DMS114 treated with DMSO at 0.1 percent for 48 hours (cell line): ENCODE measurements at regions not wholly inside any gene's neighbourhood (a gene's known extent, or its start where the extent isn't known, plus 50 kb on each side); places are given as distances from the start of the nearest gene placed in this dataset.
"Not testable (repeated sequence)": the region's sequence is repeated elsewhere in the genome, so short reads cannot be mapped to it uniquely, and the experiment has no call there.

Experiments used
- DNase-seq: peaks from one replicate; lab custom pipeline; 2025; ENCODE audit not compliant: unreplicated experiment; lab: John Stamatoyannopoulos, UW

DNA sequence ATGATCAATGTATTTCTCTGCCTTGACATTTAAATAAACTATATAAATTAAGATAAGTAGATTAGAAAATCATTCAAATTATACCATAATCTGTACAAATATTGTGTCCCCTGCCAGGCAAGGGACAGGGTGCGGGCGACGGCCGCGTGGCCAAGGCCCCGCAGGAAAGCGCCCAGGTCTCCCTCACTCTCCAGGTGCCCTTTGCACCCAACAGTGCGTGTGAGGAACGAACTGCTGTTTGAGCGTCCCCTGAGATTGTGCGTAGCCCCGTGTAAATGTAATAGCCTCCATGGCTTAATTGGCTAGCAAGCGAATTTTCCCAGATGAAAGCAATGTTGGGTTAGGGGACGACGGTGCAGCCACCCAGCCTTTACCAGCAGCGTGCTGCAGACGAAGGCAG, 161.4 kb downstream of the SYT15 start:
- DNase-seq: not testable (repeated sequence)

DNA sequence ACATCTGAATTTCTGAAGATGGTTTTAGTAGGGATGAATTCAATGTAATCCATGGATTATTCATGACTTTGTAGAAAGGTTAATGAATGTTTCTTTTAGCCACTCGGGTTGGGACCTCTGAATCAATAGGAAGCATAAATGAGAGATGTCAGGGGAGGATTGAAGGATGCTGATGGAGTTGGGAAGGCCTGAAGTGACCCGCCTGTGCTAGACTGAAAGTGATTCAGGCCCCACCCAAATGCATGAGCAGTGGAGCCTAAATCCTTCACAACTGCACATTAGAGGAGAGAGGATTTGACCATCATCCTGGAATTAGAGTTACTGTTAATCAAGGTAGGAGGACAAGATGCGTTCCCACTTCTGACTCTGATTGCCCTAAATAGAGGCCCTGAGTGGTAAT, 162.2 kb upstream of the PTPN20 start:
- not testable (repeated sequence) for DNase-seq

DNA sequence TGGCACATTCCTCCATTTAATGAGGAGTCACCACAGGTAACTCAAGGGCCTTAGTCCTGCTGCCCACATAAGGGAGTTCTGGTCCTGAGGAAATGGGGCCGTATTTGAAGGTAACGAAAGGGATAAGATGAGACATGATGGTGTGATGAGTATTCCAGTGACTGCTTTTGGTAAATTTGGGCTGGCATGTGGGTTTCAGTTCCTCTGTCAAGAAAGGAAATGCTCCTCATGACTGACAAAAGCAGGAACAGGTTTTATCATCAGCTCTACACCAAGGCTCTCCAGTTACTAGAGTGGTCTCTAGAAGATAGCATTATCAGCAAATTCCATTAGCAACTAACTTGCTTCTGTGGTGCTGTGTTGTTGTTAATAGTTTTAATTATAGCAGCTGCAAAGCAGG, 161.8 kb upstream of the PTPN20 start:
- not testable (repeated sequence) for DNase-seq

DNA sequence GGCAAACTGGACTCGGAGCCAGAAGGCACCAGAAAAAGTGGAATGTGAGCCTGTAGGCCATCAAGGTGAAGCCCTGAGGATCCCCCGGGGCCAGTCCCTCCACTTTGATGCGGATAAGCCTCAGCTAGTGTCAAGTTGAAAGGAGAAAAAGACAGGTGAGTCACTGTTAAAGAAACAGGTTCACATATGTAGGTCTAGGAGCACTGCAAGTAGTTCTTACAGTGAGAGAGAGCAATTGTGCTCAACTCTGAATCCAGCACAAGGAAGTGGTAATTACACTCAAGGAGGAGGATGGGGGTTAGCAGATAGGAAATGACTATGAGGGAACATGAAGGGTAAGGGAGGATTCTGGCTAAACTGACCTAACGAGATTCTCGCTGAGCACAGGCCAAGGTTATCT, 157.5 kb upstream of the PTPN20 start:
- DNase-seq: not testable (repeated sequence)

DNA sequence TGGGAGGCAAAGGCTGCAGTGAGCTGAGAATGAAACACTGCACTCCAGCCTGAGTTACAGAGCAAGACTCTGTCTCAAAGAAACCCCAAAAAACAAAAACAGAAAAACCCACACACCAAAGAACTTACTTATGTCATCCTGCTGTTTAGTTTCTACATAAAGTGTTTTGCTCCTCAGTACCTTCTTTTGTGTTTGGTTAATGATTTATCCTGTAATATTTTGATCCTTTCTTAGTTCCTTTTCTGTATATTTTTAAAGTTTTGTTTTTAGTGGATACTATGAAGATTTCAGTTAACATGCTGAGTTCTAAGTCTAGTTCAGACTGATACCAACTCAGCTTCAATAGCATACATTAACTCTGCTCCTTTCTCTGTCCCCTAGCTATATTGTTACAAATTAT, 149.8 kb upstream of the PTPN20 start:
- DNase-seq: not testable (repeated sequence)

DNA sequence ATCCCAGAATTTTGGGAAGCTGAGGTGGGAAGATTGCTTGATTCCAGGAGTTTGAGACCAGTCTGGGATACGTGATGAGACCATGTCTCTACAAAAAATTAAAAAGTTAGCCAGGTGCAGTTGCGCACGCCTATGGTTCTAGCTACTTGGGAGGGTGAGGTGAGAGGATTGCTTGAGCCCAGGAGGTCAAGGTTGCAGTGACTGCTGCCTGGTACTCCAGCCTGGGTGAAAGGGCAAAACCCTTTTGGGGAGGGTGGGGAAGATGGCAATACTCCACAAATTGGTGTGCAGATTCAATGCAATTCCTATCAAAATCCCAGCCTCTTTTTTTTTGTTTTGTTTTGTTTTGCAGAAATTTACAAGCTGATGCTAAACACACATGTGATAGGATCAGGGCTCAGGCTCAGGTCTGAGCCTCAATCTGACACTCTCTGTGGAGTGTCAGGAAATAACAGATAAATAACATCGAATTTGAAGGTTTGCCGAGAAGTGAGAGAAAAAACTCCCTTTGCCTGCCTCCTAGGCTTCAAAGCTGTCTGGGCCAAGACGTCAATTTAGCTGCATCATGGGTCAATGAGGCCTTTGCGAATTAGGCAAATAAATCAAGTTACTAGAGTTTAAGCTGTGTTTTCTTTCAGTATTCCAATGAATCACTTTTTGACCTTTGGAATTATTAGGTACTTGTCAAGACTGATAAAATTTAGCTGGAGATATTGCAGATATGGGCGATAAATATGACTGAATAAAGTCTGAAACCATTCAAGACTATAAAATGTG, 142.5 kb upstream of the PTPN20 start:
- DNase-seq: not testable (repeated sequence)

DNA sequence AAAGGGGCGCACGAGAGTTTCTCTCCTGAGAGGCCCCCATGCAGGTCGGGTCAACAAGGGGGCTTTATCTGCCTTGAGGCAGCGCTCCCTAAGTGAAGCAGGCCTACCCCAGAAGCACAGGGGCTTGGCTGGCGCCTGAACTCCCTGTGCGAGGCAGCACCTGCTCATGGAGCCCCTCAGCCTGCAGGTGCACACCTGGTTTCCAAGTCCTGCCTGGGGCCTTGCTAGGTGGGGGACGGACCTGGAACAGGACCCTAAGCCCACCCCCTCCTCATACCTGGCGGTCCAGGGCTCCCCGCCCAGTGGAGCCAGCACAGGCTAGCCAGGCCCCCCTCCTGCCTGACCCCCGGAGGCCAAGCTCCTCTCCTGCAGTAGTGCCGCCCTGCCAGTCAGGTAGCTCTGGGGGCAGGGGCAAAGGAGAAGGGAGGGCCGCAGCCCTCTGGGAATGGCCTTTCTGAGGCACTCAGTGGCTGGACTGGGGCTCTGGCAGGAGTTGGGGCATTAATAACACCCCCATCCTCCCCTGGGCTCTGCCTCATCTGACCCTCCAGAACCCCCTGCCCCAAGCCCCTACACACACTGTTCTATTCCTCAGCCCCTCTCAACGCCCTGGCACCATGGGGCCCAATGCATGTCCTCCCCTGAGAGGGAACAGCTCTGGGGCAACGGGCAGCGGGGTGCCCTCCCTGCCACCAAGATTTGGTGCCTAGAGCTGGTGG, 137.9 kb upstream of the PTPN20 start:
- not testable (repeated sequence) for DNase-seq

DNA sequence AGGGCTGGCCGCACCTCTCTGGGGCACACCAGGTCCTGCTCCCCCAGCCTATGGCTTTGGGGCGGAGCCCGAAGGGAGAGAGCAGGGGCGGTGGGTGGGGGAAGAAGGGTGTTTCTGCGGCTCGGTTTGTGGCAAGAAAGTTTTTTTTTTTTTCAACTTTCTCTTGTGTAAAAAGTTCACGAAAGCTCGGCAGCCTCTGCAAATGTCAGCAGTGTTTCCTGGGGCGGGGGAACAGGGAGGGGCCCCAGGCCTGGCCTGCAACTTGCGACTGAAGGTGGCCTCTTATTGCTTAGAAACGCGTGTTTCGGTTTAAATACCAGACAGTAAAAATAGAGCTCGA, 137.4 kb upstream of the PTPN20 start:
- DNase-seq: not testable (repeated sequence)

DNA sequence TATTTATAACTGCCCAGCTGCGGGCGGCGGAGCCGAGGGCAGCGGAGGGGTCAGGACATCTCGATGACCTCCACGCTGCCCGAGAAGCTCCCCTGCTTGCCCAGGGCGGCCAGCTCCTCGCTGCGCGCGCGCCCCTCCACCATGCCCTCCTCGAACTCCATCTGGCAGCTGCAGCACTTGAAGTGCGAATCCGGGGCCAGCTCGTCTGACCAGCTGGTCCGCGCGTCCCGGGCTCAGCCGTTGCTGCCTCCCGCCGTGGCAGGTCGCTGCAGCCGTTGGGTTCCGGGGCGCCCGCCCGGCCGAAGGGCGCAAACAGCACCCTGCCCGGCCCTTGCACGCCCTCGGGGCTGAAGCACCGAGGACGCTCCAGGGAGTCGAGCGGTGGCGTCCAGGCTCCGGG, 136.9 kb upstream of the PTPN20 start:
- DNase-seq: not testable (repeated sequence)

DNA sequence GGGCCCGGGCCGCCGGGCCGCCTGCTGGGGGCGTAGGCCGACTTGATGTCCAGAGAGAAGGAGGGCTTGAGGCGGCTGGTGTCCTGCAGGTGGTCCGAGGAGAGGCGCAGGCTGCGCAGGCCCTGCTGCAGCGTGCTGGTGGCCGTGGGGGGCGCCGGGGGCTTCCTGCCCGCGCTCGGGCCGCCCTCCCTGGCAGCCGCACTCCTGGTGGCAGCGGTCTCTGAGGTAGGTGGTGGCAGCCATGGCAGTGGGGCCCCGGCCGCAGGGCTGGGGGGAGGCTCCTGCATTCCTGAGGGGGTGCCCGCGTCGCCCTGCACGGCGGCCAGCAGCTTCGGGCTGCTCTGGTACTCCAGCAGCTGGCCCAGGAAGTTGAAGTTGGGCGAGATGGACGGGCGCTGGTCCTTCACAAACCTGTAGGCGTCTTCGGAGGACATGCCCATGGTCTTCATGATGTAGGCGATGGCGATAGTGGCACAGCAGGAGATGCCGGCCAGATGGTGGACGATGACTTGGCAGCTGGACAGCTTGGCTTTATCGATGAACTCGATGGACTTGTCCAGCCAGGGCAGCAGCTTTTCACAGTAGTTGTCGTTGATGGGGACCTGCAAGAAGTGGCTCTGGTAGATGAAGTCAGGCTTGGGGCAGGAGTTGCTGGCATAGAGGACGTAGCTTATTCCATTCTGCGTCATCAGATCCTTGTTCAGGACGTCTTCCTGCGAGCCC, 136.1 kb upstream of the PTPN20 start:
- DNase-seq: not testable (repeated sequence)

DNA sequence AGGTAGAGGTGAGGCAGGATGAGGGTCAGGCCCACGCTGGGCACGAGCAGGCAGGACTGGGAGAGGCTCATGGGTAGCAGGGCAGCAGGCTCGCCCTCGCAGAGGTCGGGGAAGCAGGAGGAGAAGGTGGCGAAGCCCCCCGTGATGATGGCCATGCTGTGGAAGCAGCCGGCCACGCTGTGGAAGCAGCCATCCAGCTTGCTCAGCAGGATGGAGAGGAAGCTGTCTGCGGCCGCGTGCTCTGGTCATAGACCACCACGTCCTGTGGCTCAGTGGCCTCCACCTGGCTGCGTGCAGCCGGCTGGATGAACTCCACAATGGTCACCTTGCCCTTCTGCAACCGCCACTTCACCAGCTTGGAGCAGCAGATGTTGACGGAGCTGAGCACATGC, 135.6 kb upstream of the PTPN20 start:
- DNase-seq: not testable (repeated sequence)

DNA sequence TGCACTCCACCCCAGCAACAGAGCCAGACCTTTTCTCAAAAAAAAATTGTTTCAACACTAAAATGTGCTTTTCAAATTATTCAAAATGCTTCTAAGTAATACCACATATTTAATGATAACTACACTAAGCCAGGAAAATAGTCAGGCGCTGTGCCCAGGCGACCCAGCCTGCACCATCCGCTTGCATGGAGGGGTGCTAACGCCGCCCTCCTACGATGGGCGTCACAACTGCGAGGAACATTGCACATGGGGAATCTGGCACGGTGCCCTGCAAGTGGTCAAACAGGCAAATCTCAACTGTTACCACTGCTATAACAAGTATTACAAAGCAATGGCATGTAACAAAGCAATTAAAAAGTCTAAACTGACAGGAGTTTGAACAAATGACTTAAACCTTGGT, 131.7 kb upstream of the PTPN20 start:
- not testable (repeated sequence) for DNase-seq

DNA sequence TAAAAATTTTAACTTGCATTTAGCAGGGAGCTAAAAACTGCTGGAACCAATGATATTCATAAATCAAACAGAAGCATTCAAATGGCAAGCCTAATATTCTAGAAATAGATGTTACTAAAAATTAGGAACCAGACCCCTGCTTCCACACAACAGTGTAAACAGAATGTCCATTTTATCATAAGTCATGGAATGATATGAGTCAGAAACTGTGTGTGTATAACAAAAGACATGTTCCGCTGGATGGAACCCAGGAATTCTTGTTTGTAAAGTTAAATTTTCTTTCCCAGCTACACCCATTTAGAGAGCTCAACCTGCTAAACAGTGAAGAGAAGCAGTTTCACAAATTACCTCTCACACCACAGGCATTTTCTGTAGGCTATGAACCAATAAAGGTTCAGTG, 131.1 kb upstream of the PTPN20 start:
- DNase-seq: not testable (repeated sequence)

DNA sequence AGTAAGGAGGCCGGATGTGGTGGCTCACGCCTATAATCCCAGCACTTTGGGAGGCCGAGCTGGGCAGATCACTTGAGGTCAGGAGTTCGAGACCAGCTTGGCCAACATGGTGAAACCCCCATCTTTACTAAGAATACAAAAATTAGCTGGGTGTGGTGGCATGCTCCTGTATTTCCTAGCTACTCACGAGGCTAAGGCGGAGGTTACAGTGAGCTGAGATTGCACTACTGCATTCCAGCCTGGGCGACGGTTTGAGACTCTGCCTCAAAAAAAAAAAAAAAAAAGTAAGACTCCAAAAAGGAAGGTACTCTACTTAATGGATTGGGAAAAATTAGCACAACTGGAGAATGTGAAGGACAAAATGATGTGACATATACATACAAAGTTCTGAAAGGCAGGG, 130.2 kb upstream of the PTPN20 start:
- not testable (repeated sequence) for DNase-seq

DNA sequence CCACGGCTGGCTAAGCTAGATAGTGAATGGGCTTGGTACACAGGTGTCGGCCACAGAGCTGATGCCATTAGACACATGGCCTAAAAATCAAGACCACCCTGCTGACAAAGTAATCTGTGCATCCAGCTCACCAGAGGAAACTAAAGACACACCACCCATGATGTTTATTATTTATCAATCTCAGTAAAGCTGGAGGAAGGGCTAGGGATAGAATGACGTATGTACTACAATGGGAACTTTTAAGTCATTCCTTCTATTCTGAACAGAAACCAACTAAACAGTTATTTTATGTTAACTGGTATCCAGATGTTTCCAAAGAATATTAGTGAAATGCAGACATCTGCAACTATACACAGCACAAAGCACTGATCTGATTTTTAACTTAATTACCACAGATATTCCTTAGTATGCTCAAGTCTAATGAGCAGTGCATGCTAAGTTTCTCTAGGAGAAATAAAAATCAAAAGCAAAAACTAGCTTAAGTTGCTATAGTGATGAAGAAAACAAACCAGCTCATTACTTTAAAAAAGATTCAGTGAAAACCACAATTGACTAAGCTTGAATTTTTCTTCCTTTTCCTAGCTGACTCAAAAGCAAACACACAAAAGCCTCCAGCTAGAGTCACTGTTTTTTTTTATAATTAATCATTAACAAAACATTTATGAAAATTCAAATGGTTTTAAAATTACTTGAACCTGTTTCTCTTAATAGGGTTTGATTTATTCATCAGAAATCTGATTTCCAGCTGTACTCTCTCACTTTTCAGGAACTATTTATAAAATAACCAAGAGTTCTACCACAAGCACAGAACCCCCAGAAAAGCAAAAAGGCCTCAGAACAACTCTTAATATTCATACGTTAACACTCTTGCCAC, 129.0 kb upstream of the PTPN20 start:
- not testable (repeated sequence) for DNase-seq

DNA sequence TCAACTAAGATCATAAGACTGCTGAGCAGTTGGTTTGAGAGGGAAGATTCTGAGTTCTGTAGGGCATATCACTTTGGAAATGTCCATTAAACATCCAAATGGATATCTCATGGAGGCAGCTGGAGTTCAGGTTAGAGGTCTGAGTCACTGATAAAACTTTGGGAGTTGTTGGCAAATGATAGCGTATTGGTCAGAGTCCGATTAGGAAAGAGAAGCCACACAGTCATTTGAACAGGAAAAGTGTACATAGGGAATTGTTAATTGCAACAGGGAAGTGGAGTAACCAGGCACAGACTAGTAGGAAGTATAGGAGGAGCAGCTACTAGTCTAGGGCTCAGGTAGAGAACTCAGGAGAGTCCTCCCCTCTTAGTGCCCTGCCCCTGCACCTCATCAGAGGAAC, 126.6 kb upstream of the PTPN20 start:
- DNase-seq: not testable (repeated sequence)

DNA sequence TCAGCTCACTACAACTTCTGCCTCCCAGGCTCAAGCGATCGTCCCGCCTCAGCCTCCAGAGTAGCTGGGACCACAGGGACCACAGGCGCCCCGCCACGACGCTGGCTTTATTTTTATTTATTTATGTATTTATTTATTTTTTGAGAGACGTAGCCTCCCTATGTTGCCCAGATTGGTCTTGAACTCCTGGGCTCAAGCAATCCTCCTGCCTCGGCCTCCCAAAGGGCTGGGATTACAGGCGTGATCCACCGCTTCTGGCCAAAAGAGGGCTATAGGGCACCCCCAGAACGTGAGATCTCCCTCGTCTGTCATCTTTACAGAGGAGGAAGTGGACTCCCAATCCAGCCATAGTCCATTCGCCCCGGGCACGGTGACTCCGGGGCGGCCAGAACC, 125.1 kb upstream of the PTPN20 start:
- DNase-seq: not testable (repeated sequence)

DNA sequence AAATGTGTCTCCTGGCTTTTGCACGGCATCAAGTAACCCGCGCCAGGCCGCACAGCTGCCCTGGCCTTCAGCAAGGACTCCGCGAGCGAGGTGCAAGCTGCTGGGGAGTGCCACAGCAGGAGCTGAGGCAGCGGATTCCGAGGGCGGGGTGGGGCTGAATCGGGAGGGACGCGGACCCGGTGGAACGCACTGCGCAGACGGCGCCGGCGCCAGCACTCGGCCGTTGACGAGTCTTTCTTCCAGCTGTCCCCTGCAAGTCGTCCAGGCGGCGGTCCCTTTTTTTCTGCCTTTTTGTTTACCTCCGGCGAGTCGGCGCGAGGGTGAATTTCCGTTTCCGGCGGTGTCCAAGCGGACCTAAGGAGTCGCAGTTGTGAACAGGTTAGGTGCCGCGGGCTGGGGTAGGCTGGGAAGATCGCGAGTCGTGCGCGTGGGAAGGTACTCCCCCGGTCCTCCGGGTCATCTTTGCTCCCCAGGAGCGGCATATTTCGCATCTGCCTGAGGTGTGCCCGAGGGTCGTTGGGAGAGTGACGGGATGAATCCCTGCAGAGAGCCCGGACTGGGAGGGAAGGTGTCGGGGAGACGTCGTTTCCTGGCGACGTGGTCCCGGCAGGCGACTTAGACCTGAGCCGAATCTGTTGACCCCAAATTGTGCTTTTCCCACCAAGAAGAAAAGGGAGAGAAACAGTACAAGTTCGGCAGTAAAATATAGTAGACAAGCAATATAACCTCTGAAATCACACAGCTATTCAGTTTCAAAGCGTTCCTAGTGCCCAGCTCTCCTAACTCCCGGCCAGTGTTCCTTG, 124.5 kb upstream of the PTPN20 start:
- peak; percentile 63 for DNase-seq

DNA sequence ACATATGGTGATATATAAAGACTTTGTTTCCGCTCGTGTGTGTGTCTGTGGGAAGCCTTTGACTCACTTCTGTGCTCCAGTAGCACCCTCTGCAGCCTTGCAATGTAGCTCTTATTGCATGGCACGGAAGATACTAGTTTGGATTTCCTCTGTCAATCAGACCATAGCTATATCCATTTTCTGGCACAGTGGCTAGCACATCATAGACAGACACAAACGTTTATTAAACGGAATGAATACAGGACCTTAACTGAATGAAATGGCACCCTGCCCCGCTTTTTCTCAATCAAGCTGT, 124.0 kb upstream of the PTPN20 start:
- DNase-seq: peak; percentile 3

DNA sequence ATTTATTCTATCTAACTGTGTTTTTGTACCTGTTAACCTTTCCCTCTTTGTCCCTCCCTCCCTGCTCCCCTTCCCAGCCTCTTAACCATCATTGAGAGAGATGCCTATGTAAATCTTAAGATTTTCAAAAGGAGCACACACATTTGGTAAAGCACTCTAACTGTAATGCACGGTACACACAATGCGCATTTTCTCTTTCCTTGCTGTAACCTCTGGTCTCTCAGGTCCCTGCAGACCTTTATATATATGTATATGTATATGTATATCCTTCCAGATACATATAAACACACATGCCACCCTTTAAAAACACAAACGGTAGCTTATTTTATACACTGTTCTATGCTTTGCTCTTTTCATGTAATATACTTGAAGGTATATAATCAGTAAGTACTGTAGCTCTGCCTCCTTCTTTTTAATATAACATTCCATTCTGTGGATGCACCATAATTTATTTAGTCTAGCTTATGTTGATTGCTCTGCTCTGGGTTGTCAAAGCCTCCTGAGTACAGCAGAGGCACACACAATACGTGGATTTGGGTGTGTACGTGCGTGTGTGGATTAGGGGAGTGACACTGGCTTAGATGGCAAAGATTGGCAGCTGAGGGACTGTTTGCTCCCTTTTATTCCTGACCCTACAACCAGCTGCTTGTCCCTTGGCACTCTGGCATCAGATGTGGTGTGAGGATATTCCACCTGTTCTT, 118.4 kb upstream of the PTPN20 start:
- DNase-seq: not testable (repeated sequence)
